ENCODE measurements at regions not wholly inside any gene's neighbourhood (a gene's known extent, or its start where the extent isn't known, plus 50 kb on each side); places are given as distances from the start of the nearest gene placed in this dataset.
"Not testable (repeated sequence)": the region's sequence is repeated elsewhere in the genome, so short reads cannot be mapped to it uniquely, and the experiment has no call there.

DNA sequence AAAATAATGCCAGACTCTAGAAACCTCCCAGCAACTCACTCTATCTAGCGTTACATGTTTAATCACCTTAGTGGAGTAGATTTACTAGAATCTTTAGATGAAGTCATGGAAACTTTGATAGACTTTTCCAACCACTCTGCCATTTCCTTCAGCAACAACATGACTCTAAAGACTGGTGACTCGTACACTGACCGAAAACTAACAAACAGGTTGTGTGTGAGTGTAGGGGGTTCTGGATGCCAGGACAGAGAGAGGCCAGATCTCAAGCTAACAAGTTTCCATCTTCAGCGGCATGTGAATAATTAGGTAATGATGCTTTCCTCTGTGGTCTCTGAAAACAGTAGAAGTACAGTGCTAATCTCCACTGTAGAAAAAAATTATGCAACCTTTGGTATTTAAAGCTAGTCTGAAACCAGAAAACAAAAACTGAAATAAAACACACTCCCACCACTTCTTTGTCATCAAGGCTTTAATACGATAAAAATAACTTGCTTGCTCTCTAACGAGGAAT is 286.4 kb downstream of the PRDM5 start:
- no peak for DNase-seq

DNA sequence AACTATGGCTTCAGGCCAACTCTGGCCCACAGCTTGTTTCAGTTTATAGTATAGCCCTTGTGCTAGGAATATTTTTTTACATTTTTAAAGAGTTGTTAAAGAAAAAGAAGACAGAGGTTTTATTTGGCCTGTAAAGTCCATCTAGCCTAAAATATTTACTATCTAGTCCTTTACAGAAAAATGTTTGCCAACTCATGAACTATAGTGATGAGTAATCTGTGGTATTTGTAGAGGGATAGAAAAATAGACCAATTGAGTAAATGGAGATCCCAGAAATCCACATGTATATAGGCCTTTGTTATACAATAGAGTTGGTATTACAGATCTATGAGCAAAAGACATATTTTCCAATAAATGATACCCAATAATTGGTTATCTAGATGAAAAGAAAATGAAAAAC is 288.7 kb downstream of the PRDM5 start:
- no peak for DNase-seq

DNA sequence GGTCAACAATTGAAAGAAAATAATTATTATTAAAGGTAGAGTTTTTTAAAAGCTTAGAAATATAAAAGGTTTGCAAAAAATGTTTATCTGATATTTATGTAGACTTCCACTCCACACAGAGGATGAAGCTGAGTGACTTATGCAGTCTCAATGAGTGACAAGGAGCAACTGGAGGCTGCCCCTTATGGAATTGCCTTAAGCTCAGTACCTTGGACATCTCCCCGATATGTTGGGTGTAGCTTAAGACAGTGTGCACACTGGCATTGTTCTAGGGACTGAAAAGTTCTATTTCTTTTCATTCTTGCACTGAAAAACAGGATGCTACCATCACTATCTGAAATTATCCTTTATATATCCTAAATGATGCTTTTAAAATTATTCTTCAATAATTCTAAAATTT is 292.1 kb downstream of the PRDM5 start:
- no peak for DNase-seq

GRCh38 chr4:120629546-120630108 is 292.9 kb downstream of the PRDM5 start:
- DNase-seq: no peak

DNA sequence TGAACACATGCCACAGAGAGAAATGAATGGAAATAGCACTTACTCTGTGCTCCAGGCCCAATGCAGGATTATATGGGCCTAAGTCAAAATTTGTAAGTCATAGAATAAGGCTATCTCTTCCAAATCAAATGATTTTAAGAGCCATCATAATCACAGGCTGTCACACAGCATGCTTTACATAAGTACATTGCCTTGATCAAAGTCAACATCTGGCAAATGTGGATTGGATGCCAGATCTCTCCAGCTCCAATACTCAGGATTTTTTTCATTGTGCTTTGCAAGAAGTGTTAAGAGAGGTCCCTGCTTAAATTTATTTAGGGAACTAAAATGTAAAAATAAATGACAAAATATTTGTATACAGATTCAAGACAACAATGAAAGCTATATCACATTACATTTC is 299.9 kb downstream of the PRDM5 start:
- no peak for DNase-seq

GRCh38 chr4:120617171-120617570 is 305.4 kb downstream of the PRDM5 start:
- DNase-seq: no peak

DNA sequence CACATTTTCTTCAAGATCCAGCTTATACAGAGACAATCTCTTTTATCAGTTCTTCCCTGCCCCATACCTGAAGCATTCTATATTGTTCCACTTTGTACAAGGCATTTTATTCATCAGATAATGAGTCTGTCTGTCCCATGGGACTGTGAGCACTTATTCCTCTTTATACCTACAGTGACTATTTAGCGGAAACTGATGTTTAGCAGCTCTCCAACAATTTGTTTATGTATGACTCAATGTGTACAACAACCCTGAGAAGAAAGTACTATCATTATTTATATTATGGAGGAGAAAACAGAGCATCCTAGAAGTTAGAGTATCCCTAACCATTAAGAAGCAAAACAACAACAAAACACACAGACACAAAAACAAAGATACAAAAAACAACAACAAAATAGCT is 306.5 kb downstream of the PRDM5 start:
- no peak for DNase-seq

GRCh38 chr4:120613778-120614177 is 308.7 kb downstream of the PRDM5 start:
- DNase-seq: no peak

- DNase-seq: no peak
These were observed 311.4 kb downstream of the PRDM5 start for GRCh38 chr4:120611092-120611491.

GRCh38 chr4:120591038-120591437 is 331.5 kb downstream of the PRDM5 start:
- DNase-seq: no peak

DNA sequence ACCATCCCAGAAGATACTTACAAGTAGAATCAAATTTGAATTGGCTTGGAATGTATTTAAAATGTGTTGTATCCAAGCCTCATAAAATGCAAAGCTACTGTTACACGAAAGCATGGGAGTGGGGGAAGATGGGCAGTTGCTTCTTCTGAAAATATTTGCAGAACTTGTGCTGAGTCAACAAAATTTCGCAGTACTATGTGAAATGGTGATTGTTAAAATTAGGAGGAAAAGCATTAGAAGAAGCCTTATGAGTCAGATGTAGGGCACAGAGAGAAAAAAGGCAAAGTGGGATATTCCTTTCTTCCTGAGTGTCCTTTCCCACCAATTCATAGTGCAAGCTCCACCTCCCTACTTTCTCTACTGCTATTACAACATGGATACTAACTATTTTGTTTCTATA is 332.7 kb downstream of the PRDM5 start:
- DNase-seq: no peak

DNA sequence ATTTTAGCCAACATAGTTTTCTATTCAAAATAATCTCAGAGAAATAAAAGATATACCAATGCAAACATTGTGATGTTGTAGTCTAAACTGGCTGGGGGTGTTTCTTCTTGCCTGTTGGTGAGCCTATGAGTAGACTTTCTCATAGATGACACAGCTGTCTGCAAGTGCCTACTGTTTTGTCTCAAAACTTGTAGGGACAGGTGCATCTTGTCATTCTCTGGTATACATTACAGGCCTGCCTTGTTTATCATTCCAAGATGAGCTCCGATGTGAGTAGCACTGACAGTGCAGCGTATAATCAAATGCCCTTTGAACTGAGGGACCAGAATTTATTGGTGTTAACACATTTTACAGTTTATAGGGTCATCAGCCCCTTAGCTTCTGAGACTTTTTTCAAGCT is 353.8 kb downstream of the PRDM5 start:
- DNase-seq: no peak

- no peak for DNase-seq
These were observed 360.9 kb downstream of the PRDM5 start for GRCh38 chr4:120561648-120562047.

DNA sequence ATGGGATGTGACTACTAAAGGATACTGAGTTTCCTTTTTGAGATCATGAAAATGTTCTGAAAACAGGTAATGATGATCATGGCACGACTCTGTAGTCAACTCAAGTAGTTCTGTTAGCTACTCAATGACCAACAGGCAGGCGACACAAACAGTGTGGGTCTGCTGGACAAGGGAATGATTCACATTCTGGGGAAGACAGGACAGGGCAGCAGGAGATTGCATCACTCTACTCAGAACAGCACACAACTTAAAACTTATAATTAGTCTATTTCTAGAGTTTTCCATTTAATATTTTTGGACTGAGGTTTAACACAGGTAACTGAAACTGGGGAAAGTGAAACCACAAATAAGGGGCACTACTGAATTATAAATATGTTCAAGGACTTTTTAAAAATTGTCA is 365.2 kb downstream of the PRDM5 start:
- DNase-seq: no peak

DNA sequence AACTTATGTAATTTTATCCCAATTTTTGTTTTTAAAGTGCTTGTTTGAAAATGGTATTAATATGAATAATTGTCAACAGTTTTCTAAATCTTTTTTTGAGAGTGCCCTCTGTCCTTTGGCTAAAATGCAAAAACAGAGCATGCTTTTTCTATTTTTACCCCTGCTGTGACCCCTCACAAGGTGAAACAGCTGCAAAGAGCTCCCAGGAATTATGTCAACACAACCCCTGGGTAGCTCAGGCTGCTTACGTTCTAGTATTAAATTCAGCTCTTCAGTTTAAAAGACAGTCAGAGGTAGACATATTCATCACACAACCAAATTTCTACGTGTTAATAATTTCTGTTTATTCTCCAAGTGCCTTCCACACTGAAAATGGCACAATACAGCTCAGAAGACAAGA is 367.5 kb downstream of the PRDM5 start:
- no peak for DNase-seq

DNA sequence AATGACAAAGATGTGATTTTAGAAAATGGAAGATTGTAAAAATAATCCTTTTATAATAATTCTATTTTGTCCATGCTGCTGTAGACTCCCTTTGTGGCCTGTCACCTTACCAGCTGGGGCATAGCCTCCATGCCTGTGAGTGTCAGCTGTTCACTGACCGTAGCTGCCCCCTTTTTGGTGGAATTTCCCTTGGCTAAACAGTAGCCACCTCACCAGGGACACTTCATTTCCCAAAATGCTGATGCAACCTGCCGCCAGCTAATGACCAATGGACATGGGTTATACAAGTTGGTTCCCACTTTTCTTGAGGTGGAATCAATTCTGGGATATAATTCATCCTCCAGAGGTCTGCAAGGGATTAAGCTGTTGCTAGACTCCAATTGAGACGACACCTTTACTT is 368.4 kb downstream of the PRDM5 start:
- DNase-seq: no peak

GRCh38 chr4:120550624-120551220 is 371.8 kb downstream of the PRDM5 start:
- DNase-seq: not testable (repeated sequence)

GRCh38 chr4:120549011-120549570 is 373.4 kb downstream of the PRDM5 start:
- no peak for DNase-seq

DNA sequence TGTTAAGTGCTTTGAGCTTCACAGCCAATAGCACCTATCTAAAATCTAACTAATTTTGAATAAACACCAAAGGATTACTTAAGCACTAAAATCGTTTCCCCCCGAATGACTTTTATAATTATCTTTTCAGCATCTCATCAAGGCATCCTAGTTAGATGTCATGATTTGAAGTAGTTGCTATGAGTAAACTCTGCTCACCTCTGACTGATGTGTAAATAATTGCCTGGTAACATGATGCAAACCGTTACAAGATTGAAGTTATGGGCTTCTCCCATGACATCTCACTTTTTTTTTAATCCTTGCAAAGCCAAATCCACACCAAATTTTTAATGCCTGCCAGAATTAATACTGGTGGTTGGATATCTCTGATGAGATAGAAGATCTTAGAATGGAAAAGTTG is 377.1 kb downstream of the PRDM5 start:
- no peak for DNase-seq

- no peak for DNase-seq
These were observed 377.7 kb downstream of the PRDM5 start for GRCh38 chr4:120544838-120545237.

GRCh38 chr4:120540625-120541024 is 381.9 kb downstream of the PRDM5 start:
- no peak for DNase-seq

- no peak for DNase-seq
These were observed 385.6 kb downstream of the PRDM5 start for GRCh38 chr4:120536884-120537283.

DNA sequence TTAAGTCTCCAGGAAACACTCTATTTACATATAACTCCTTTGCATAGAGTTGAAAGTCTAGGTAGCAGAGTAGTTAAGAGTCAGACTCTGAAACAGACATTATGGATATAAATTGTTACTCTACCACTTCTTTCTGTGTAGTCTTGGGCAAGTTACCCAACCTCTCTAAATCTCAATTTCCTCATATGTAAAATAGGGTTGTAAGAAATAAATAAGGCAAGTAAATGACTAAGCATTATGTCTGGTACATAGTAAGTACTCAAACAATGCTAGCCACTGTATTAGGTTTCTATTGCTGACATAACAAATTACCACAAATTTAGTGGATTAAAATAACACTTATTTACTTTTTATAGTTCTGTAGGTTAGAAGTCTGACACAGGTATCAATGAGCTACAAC is 394.1 kb downstream of the PRDM5 start:
- no peak for DNase-seq

GRCh38 chr4:120526033-120526432 is 396.5 kb downstream of the PRDM5 start:
- no peak for DNase-seq

GRCh38 chr4:120525106-120525505 is 397.4 kb downstream of the PRDM5 start:
- DNase-seq: no peak

Measured in hindlimb muscle (tissue), 1 donor.